ENCODE measurements at regions not wholly inside any gene's neighbourhood (a gene's known extent, or its start where the extent isn't known, plus 50 kb on each side); places are given as distances from the start of the nearest gene placed in this dataset.

GRCh38 chr6:80446454-80447045 is 340.1 kb downstream of the BCKDHB start:
- no peaks in the 10 kb centered on the region for H3K27me3 ChIP-seq (ENCODE audit: control insufficient read depth, insufficient read depth, low read length)
- H3K9me3 ChIP-seq (ENCODE audit: control insufficient read depth, insufficient read depth, low read depth, low read length), result peaks cover 11% of the 10 kb centered on the region
- H3K4me3 ChIP-seq (ENCODE audit: low read depth, low read length), result no peak overlapping the region
- H3K4me1 ChIP-seq (ENCODE audit: control insufficient read depth, insufficient read depth, low read length), result no peaks in the 10 kb centered on the region
- no peak overlapping the region for H3K27ac ChIP-seq (ENCODE audit: low read depth, low read length)
- no peaks in the 10 kb centered on the region for H3K36me3 ChIP-seq (ENCODE audit: control insufficient read depth, insufficient read depth, low read length)
- H3K9ac ChIP-seq (ENCODE audit: low read length), result no peak overlapping the region

GRCh38 chr6:80445751-80446150 is 339.3 kb downstream of the BCKDHB start:
- Histone ChIP-seq H3K27me3 (ENCODE audit: control insufficient read depth, insufficient read depth, low read length) (no peaks in the 10 kb centered on the region), H3K36me3 (ENCODE audit: control insufficient read depth, insufficient read depth, low read length) (no peaks in the 10 kb centered on the region)

GRCh38 chr6:80442366-80442765 is 335.9 kb downstream of the BCKDHB start:
- peaks cover 7% of the 10 kb centered on the region; the same call in 1 of the 2 replicates for H3K4me1 ChIP-seq (ENCODE audit: control insufficient read depth, insufficient read depth, low read length)
- no peaks in the 10 kb centered on the region for H3K27me3 ChIP-seq (ENCODE audit: control insufficient read depth, insufficient read depth, low read length)
- no peak overlapping the region for H3K4me3 ChIP-seq (ENCODE audit: low read depth, low read length)
- H3K27ac ChIP-seq (ENCODE audit: low read depth, low read length), result no peak overlapping the region
- no peaks in the 10 kb centered on the region for H3K36me3 ChIP-seq (ENCODE audit: control insufficient read depth, insufficient read depth, low read length)
- peaks cover 11% of the 10 kb centered on the region for H3K9me3 ChIP-seq (ENCODE audit: control insufficient read depth, insufficient read depth, low read depth, low read length)
- H3K9ac ChIP-seq (ENCODE audit: low read length), result no peak overlapping the region

More at GRCh38 chr6:80445751-80446150, 339.3 kb downstream of the BCKDHB start:
- no peak overlapping the region for H3K27ac ChIP-seq (ENCODE audit: low read depth, low read length)
- peaks cover 11% of the 10 kb centered on the region for H3K9me3 ChIP-seq (ENCODE audit: control insufficient read depth, insufficient read depth, low read depth, low read length)
- H3K4me1 ChIP-seq (ENCODE audit: control insufficient read depth, insufficient read depth, low read length), result no peaks in the 10 kb centered on the region
- no peak overlapping the region for H3K4me3 ChIP-seq (ENCODE audit: low read depth, low read length)
- H3K9ac ChIP-seq (ENCODE audit: low read length), result no peak overlapping the region

GRCh38 chr6:80441131-80441530 is 334.7 kb downstream of the BCKDHB start:
- Histone ChIP-seq H3K9ac (ENCODE audit: low read length) (no peak overlapping the region), H3K27me3 (ENCODE audit: control insufficient read depth, insufficient read depth, low read length) (no peaks in the 10 kb centered on the region), H3K27ac (ENCODE audit: low read depth, low read length) (no peak overlapping the region), H3K36me3 (ENCODE audit: control insufficient read depth, insufficient read depth, low read length) (no peaks in the 10 kb centered on the region), H3K4me3 (ENCODE audit: low read depth, low read length) (no peak overlapping the region), H3K9me3 (ENCODE audit: control insufficient read depth, insufficient read depth, low read depth, low read length) (peaks cover 6% of the 10 kb centered on the region), H3K4me1 (ENCODE audit: control insufficient read depth, insufficient read depth, low read length) (peaks cover 7% of the 10 kb centered on the region; the same call in 1 of the 2 replicates)

GRCh38 chr6:80440496-80441115 is 334.1 kb downstream of the BCKDHB start:
- peaks cover 7% of the 10 kb centered on the region; the same call in 1 of the 2 replicates for H3K4me1 ChIP-seq (ENCODE audit: control insufficient read depth, insufficient read depth, low read length)
- 0 out of 2 replicates have a peak, but pooled peaks cover 2% of the 10 kb centered on the region for H3K9me3 ChIP-seq (ENCODE audit: control insufficient read depth, insufficient read depth, low read depth, low read length)
- no peaks in the 10 kb centered on the region for H3K36me3 ChIP-seq (ENCODE audit: control insufficient read depth, insufficient read depth, low read length)
- no peaks in the 10 kb centered on the region for H3K27me3 ChIP-seq (ENCODE audit: control insufficient read depth, insufficient read depth, low read length)
- no peak overlapping the region for H3K4me3 ChIP-seq (ENCODE audit: low read depth, low read length)
- H3K27ac ChIP-seq (ENCODE audit: low read depth, low read length), result no peak overlapping the region
- no peak overlapping the region for H3K9ac ChIP-seq (ENCODE audit: low read length)

- peaks cover 7% of the 10 kb centered on the region; the same call in 1 of the 2 replicates for H3K4me1 ChIP-seq (ENCODE audit: control insufficient read depth, insufficient read depth, low read length)
- H3K27me3 ChIP-seq (ENCODE audit: control insufficient read depth, insufficient read depth, low read length), result no peaks in the 10 kb centered on the region
- no peak overlapping the region for H3K9ac ChIP-seq (ENCODE audit: low read length)
- H3K36me3 ChIP-seq (ENCODE audit: control insufficient read depth, insufficient read depth, low read length), result no peaks in the 10 kb centered on the region
- no peak overlapping the region for H3K27ac ChIP-seq (ENCODE audit: low read depth, low read length)
- no peak overlapping the region for H3K4me3 ChIP-seq (ENCODE audit: low read depth, low read length)
- no peaks in the 10 kb centered on the region for H3K9me3 ChIP-seq (ENCODE audit: control insufficient read depth, insufficient read depth, low read depth, low read length)
Measured at GRCh38 chr6:80439721-80440470, 333.4 kb downstream of the BCKDHB start.

GRCh38 chr6:80438772-80439171 is 332.3 kb downstream of the BCKDHB start:
- peaks cover 7% of the 10 kb centered on the region; the same call in 1 of the 2 replicates for H3K4me1 ChIP-seq (ENCODE audit: control insufficient read depth, insufficient read depth, low read length)

GRCh38 chr6:80437801-80438200 is 331.3 kb downstream of the BCKDHB start:
- no peaks in the 10 kb centered on the region for H3K9me3 ChIP-seq (ENCODE audit: control insufficient read depth, insufficient read depth, low read depth, low read length)
- peaks cover 11% of the 10 kb centered on the region for H3K4me1 ChIP-seq (ENCODE audit: control insufficient read depth, insufficient read depth, low read length)
- H3K4me3 ChIP-seq (ENCODE audit: low read depth, low read length), result no peak overlapping the region
- H3K27me3 ChIP-seq (ENCODE audit: control insufficient read depth, insufficient read depth, low read length), result no peaks in the 10 kb centered on the region
- H3K9ac ChIP-seq (ENCODE audit: low read length), result no peak overlapping the region
- no peak overlapping the region for H3K27ac ChIP-seq (ENCODE audit: low read depth, low read length)
- no peaks in the 10 kb centered on the region for H3K36me3 ChIP-seq (ENCODE audit: control insufficient read depth, insufficient read depth, low read length)

More at GRCh38 chr6:80438772-80439171, 332.3 kb downstream of the BCKDHB start:
- Histone ChIP-seq H3K27ac (ENCODE audit: low read depth, low read length) (no peak overlapping the region), H3K27me3 (ENCODE audit: control insufficient read depth, insufficient read depth, low read length) (no peaks in the 10 kb centered on the region), H3K4me3 (ENCODE audit: low read depth, low read length) (no peak overlapping the region), H3K36me3 (ENCODE audit: control insufficient read depth, insufficient read depth, low read length) (no peaks in the 10 kb centered on the region), H3K9me3 (ENCODE audit: control insufficient read depth, insufficient read depth, low read depth, low read length) (no peaks in the 10 kb centered on the region), H3K9ac (ENCODE audit: low read length) (no peak overlapping the region)

GRCh38 chr6:80437221-80437620 is 330.8 kb downstream of the BCKDHB start:
- H3K36me3 ChIP-seq (ENCODE audit: control insufficient read depth, insufficient read depth, low read length), result no peaks in the 10 kb centered on the region
- no peaks in the 10 kb centered on the region for H3K27me3 ChIP-seq (ENCODE audit: control insufficient read depth, insufficient read depth, low read length)
- H3K27ac ChIP-seq (ENCODE audit: low read depth, low read length), result no peak overlapping the region
- no peaks in the 10 kb centered on the region for H3K9me3 ChIP-seq (ENCODE audit: control insufficient read depth, insufficient read depth, low read depth, low read length)
- H3K9ac ChIP-seq (ENCODE audit: low read length), result no peak overlapping the region
- H3K4me1 ChIP-seq (ENCODE audit: control insufficient read depth, insufficient read depth, low read length), result peaks cover 11% of the 10 kb centered on the region
- H3K4me3 ChIP-seq (ENCODE audit: low read depth, low read length), result no peak overlapping the region

- H3K27ac ChIP-seq (ENCODE audit: low read depth, low read length), result no peak overlapping the region
- H3K36me3 ChIP-seq (ENCODE audit: control insufficient read depth, insufficient read depth, low read length), result no peaks in the 10 kb centered on the region
Measured at GRCh38 chr6:80436663-80437062, 330.2 kb downstream of the BCKDHB start.

GRCh38 chr6:80435457-80435856 is 329.0 kb downstream of the BCKDHB start:
- Histone ChIP-seq H3K36me3 (ENCODE audit: control insufficient read depth, insufficient read depth, low read length) (no peaks in the 10 kb centered on the region), H3K4me1 (ENCODE audit: control insufficient read depth, insufficient read depth, low read length) (peaks cover 11% of the 10 kb centered on the region), H3K4me3 (ENCODE audit: low read depth, low read length) (no peak overlapping the region), H3K27me3 (ENCODE audit: control insufficient read depth, insufficient read depth, low read length) (no peaks in the 10 kb centered on the region), H3K9ac (ENCODE audit: low read length) (no peak overlapping the region), H3K27ac (ENCODE audit: low read depth, low read length) (no peak overlapping the region), H3K9me3 (ENCODE audit: control insufficient read depth, insufficient read depth, low read depth, low read length) (no peaks in the 10 kb centered on the region)

More at GRCh38 chr6:80436663-80437062, 330.2 kb downstream of the BCKDHB start:
- Histone ChIP-seq H3K9ac (ENCODE audit: low read length) (no peak overlapping the region), H3K27me3 (ENCODE audit: control insufficient read depth, insufficient read depth, low read length) (no peaks in the 10 kb centered on the region), H3K4me3 (ENCODE audit: low read depth, low read length) (no peak overlapping the region), H3K9me3 (ENCODE audit: control insufficient read depth, insufficient read depth, low read depth, low read length) (no peaks in the 10 kb centered on the region), H3K4me1 (ENCODE audit: control insufficient read depth, insufficient read depth, low read length) (peaks cover 11% of the 10 kb centered on the region)

All from HUES6 (cell line).